ENCODE measurements at regions not wholly inside any gene's neighbourhood (a gene's known extent, or its start where the extent isn't known, plus 50 kb on each side); places are given as distances from the start of the nearest gene placed in this dataset.
A peak's percentile ranks its signal among the peaks of the same experiment; 100 is the strongest.
"Not testable (repeated sequence)": the region's sequence is repeated elsewhere in the genome, so short reads cannot be mapped to it uniquely, and the experiment has no call there.

DNA sequence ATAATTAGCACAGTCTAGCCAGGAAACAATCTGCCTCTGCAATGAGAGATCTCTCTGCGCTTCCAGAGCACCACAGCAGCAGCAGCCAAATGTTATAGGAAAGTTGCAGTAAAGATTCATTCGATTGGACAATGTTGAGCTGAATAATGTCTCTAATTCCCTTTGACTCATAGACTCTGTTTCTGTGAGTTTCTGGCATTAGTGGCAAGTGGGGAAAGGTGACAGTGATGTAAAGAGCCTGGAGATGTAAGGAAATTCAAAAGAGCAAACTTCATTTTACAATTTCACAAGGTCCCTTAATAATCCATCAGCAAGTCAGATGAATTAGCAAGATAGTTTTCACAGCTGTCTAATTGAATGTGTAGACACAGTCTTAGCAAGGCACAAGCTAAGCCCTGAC lies 184.4 kb downstream of the VEGFC start:
- Histone ChIP-seq H3K4me3 (ENCODE audit: low read length) (no peak overlapping the region), H3K27me3 (replicated peaks; ENCODE audit: control insufficient read depth, insufficient read depth, low read length) (no peaks in the 10 kb centered on the region), H3K4me1 (ENCODE audit: control insufficient read depth, insufficient read depth, low read length) (peaks cover 13% of the 10 kb centered on the region), H3K36me3 (ENCODE audit: control insufficient read depth, insufficient read depth, low read length, severe bottlenecking) (no peaks in the 10 kb centered on the region), H3K9ac (ENCODE audit: low read length) (no peak overlapping the region), H3K9me3 (ENCODE audit: control insufficient read depth, low read length) (no peaks in the 10 kb centered on the region)
- no peak for DNase-seq (ENCODE audit: low read depth)

DNA sequence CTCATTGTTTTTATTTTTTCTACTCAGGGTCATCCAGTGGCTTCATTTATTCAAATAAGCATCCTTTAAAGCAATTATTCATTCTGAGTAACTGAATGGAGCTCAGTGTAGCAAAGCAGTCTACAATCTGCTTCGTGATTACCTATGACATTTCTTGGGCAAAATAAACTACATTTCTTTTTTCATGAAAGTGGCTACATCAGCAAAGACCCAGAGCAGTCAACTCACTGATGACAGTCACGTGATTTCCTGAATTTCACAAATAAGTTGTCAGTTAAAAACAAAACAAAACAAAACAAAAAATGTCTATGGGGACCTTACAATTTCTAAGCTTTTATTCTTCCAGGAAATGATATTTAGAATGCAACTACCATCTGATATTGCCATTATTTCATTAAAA lies 182.1 kb downstream of the VEGFC start:
- DNase-seq (ENCODE audit: low read depth): no peak
- Histone ChIP-seq H3K36me3 (ENCODE audit: control insufficient read depth, insufficient read depth, low read length, severe bottlenecking) (no peaks in the 10 kb centered on the region), H3K4me1 (ENCODE audit: control insufficient read depth, insufficient read depth, low read length) (peaks cover 13% of the 10 kb centered on the region), H3K9me3 (ENCODE audit: control insufficient read depth, low read length) (no peaks in the 10 kb centered on the region), H3K9ac (ENCODE audit: low read length) (no peak overlapping the region), H3K4me3 (ENCODE audit: low read length) (no peak overlapping the region), H3K27me3 (replicated peaks; ENCODE audit: control insufficient read depth, insufficient read depth, low read length) (no peaks in the 10 kb centered on the region)

DNA sequence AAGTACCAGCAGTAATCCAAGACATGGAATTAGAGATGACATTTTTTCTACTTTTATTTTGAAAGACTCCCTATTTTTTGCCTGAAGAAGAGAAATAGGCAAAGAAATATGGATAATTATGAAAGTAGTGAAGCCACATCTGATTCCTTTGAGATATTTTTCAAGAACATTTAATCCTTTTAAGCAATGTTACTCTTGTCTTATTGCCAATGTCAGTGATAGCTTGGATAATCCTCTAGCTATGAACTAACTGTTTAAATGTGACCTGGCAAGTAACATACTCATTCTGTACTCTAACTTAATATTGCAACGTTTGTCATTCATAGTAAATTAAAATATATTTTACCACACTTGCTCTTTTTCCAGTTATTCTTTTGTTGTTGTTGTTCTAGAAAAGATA lies 181.3 kb downstream of the VEGFC start:
- no peak overlapping the region for H3K4me3 ChIP-seq (ENCODE audit: low read length)

DNA sequence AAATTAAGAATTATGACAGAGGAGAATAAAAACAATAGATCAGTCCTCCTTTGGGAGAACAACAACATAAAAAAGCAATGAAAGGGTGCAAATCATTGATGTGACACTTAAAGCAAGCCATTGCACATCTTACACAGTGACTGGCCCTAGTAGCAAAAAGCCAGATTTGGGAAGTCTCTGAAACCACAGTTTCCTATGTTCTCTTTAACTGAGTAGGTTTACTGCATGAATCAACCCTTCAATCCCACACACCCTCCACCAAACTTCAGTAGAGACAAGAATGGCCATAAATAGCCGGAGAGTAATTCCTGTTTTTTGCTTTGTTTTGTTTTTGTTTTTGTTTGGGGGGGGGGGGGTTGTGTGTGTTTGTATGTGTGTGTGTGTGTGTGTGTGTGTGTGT lies 180.8 kb downstream of the VEGFC start:
- Histone ChIP-seq H3K4me3 (ENCODE audit: low read length) (no peak overlapping the region), H3K9ac (ENCODE audit: low read length) (no peak overlapping the region), H3K9me3 (ENCODE audit: control insufficient read depth, low read length) (no peaks in the 10 kb centered on the region), H3K4me1 (ENCODE audit: control insufficient read depth, insufficient read depth, low read length) (peaks cover 22% of the 10 kb centered on the region), H3K27me3 (replicated peaks; ENCODE audit: control insufficient read depth, insufficient read depth, low read length) (no peaks in the 10 kb centered on the region), H3K36me3 (ENCODE audit: control insufficient read depth, insufficient read depth, low read length, severe bottlenecking) (no peaks in the 10 kb centered on the region)
- no peak for DNase-seq (ENCODE audit: low read depth)

More for the DNA sequence above, 181.3 kb downstream of the VEGFC start:
- no peaks in the 10 kb centered on the region for H3K9me3 ChIP-seq (ENCODE audit: control insufficient read depth, low read length)
- peak; percentile 70 for DNase-seq (ENCODE audit: low read depth)
- H3K9ac ChIP-seq (ENCODE audit: low read length): no peak overlapping the region
- peaks cover 18% of the 10 kb centered on the region for H3K4me1 ChIP-seq (ENCODE audit: control insufficient read depth, insufficient read depth, low read length)
- no peaks in the 10 kb centered on the region for H3K27me3 ChIP-seq (replicated peaks; ENCODE audit: control insufficient read depth, insufficient read depth, low read length)
- H3K36me3 ChIP-seq (ENCODE audit: control insufficient read depth, insufficient read depth, low read length, severe bottlenecking): no peaks in the 10 kb centered on the region

DNA sequence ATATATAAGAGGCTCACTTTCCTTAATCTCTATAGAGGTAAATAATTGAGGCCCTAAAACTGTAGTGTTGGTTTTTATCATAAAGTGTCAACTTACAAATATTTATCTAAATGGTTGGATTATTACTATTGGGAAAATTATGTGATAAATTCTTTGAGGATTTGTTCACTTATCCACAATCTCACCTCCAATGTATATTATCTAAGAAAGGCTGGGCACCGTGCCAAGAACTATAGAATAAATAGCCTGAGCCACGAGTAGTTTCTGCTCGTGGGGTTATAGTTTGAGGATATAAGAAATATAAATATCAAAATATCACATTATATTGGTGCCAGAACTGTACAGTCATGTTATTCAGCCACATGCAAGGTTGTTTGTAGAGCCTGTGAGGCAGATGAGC lies 177.9 kb downstream of the VEGFC start:
- DNase-seq (ENCODE audit: low read depth): no peak
- no peak overlapping the region for H3K9ac ChIP-seq (ENCODE audit: low read length)
- H3K27me3 ChIP-seq (replicated peaks; ENCODE audit: control insufficient read depth, insufficient read depth, low read length): no peaks in the 10 kb centered on the region
- H3K4me1 ChIP-seq (ENCODE audit: control insufficient read depth, insufficient read depth, low read length): peaks cover 22% of the 10 kb centered on the region
- no peak overlapping the region for H3K4me3 ChIP-seq (ENCODE audit: low read length)
- H3K9me3 ChIP-seq (ENCODE audit: control insufficient read depth, low read length): no peaks in the 10 kb centered on the region
- H3K36me3 ChIP-seq (ENCODE audit: control insufficient read depth, insufficient read depth, low read length, severe bottlenecking): no peaks in the 10 kb centered on the region

DNA sequence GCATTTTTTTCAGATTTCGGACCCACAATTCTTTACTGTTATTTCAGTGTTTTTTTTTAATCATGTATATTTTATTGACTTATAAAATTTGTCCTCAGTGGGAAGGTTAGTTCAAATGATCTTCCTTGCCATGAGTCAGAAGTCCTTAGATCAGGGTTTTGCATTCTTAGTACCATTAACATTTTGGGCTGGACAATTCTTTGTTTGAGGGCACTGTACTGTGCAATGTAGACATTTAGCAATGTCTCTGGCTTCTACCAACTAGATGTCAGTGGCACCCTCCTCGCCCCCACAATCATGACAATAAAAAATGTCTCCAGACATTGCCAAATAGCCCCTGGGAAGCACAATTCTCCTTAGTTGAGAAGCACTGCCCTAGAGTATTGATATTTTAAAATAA lies 176.6 kb downstream of the VEGFC start:
- Histone ChIP-seq H3K36me3 (ENCODE audit: control insufficient read depth, insufficient read depth, low read length, severe bottlenecking) (no peaks in the 10 kb centered on the region), H3K4me3 (ENCODE audit: low read length) (no peak overlapping the region), H3K9ac (ENCODE audit: low read length) (no peak overlapping the region), H3K27me3 (replicated peaks; ENCODE audit: control insufficient read depth, insufficient read depth, low read length) (no peaks in the 10 kb centered on the region), H3K4me1 (ENCODE audit: control insufficient read depth, insufficient read depth, low read length) (peaks cover 17% of the 10 kb centered on the region), H3K9me3 (ENCODE audit: control insufficient read depth, low read length) (no peaks in the 10 kb centered on the region)
- DNase-seq (ENCODE audit: low read depth): no peak

DNA sequence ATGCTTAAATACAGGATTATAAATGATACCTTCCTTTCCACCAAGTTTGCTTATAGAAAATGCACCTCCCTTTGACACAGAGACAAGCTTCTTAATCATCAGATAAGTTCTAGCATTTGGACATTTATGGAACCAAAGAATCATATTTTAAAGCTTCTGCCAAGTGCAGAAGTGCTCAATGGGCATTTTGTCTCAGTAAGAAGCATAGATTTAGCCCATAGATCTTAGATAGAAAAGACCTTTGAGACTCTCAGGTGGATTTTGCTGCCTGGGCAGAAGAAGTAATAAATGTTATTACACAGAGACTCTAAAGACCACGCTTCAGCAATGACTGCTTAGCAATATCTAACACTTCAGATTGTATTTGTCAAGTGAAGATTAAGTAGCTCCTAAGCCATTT lies 174.6 kb downstream of the VEGFC start:
- Histone ChIP-seq H3K4me3 (ENCODE audit: low read length) (no peak overlapping the region), H3K4me1 (ENCODE audit: control insufficient read depth, insufficient read depth, low read length) (peaks cover 18% of the 10 kb centered on the region)

DNA sequence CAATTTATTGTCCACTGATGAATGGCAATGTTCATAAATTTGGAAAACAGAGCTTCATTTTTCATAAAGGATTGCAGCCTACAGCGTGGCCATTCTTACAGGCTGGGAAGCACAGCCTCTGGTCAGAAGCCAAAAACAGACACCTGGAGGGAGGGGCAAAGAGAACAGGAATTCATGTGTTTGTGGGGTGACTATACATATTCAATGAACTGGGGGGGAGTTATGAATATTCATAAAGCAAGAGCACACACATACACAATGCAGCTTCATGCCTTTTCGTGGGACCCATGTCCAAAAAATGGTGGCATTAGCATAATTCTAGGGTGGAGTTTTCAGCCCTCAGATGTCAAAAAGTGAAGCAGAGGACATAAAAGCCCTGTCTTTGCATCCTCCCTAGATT lies 173.3 kb downstream of the VEGFC start:
- Histone ChIP-seq H3K4me1 (ENCODE audit: control insufficient read depth, insufficient read depth, low read length) (peaks cover 18% of the 10 kb centered on the region), H3K36me3 (ENCODE audit: control insufficient read depth, insufficient read depth, low read length, severe bottlenecking) (no peaks in the 10 kb centered on the region), H3K9me3 (ENCODE audit: control insufficient read depth, low read length) (no peaks in the 10 kb centered on the region), H3K9ac (ENCODE audit: low read length) (no peak overlapping the region), H3K27me3 (replicated peaks; ENCODE audit: control insufficient read depth, insufficient read depth, low read length) (no peaks in the 10 kb centered on the region), H3K4me3 (ENCODE audit: low read length) (no peak overlapping the region)
- no peak for DNase-seq (ENCODE audit: low read depth)

More for the DNA sequence above, 174.6 kb downstream of the VEGFC start:
- H3K27me3 ChIP-seq (replicated peaks; ENCODE audit: control insufficient read depth, insufficient read depth, low read length): no peaks in the 10 kb centered on the region
- no peaks in the 10 kb centered on the region for H3K9me3 ChIP-seq (ENCODE audit: control insufficient read depth, low read length)
- no peaks in the 10 kb centered on the region for H3K36me3 ChIP-seq (ENCODE audit: control insufficient read depth, insufficient read depth, low read length, severe bottlenecking)
- no peak for DNase-seq (ENCODE audit: low read depth)
- no peak overlapping the region for H3K9ac ChIP-seq (ENCODE audit: low read length)

DNA sequence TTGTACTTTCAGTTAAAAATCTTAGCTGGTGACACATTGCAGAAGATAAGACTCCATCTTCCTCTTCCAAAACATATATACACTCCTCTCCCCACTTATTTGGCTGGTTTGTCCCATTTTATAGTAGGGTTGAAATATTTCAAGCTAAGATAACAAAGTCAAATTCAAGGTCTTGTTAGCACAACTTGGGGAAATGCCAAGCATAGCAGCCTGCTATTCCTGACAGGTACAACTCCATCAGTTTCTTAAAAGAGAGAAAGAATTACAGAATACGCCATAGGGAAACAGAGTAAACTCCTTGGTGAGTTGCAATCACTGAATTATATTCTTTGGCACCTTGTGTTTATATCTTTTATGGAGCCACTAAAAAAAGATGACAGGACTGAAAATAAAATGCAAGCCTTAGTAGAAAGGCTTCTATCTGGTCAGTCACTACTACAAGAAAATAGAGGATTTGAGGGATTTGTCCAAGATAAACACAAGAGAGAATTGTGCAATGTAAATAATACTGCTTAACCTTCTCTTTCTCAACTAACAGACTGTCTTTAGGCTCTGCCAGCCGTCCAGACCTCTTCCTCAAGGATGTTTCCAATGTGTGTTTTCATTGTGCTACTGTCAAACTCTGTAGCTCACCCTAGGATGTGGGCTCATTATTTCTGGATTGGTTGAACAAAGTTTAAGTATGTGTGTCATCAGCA lies 170.3 kb downstream of the VEGFC start:
- Histone ChIP-seq H3K27me3 (replicated peaks; ENCODE audit: control insufficient read depth, insufficient read depth, low read length) (peaks cover 6% of the 10 kb centered on the region), H3K4me1 (ENCODE audit: control insufficient read depth, insufficient read depth, low read length) (peaks cover 10% of the 10 kb centered on the region), H3K9me3 (ENCODE audit: control insufficient read depth, low read length) (no peaks in the 10 kb centered on the region), H3K4me3 (ENCODE audit: low read length) (no peak overlapping the region), H3K9ac (ENCODE audit: low read length) (no peak overlapping the region), H3K36me3 (ENCODE audit: control insufficient read depth, insufficient read depth, low read length, severe bottlenecking) (no peaks in the 10 kb centered on the region)
- DNase-seq (ENCODE audit: low read depth): peak; percentile 87

DNA sequence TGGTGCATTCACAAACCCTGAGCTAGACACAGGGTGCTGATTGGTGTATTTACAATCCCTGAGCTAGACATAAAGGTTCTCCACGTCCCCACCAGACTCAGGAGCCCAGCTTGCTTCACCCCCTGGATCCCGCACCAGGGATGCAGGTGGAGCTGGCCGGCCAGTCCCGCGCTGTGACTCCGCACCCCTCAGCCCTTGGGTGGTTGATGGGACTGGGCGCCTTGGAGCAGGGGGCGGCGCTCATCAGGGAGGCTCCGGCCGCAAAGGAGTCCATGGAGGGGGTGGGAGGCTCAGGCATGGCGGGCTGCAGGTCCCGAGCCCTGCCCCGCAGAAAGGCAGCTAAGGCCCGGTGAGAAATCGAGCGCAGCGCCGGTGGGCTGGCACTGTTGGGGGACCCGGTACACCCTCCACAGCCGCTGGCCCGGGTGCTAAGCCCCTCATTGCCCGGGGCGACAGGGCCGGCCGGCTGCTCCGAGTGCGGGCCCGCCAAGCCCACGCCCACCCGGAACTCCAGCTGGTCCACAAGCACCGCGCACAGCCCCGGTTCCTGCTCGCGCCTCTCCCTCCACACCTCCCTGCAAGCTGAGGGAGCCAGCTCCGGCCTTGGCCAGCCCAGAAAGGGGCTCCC lies 167.6 kb downstream of the VEGFC start:
- not testable (repeated sequence) for DNase-seq (ENCODE audit: low read depth); H3K36me3 ChIP-seq (ENCODE audit: control insufficient read depth, insufficient read depth, low read length, severe bottlenecking); H3K9me3 ChIP-seq (ENCODE audit: control insufficient read depth, low read length); H3K9ac ChIP-seq (ENCODE audit: low read length); H3K4me1 ChIP-seq (ENCODE audit: control insufficient read depth, insufficient read depth, low read length); H3K27me3 ChIP-seq (replicated peaks; ENCODE audit: control insufficient read depth, insufficient read depth, low read length); H3K4me3 ChIP-seq (ENCODE audit: low read length)

DNA sequence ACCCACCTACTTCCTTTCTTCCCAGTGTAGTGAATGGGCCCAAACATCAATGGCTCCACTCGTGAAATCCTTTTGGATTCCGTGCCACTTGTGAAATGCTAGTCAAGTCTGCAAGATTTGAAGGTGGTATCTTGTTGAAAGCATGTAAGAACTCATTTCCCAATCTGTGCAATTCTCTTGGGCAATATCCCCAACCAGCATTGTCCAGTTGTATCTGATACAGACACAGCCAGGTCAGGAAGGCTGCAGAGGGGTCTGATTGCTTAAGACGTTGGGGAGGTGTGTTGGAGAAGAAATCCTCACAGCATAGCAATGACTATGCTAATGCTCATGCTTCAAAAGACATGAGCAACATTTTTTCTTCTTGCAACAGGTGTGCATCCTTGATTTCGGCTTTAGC lies 164.8 kb downstream of the VEGFC start:
- Histone ChIP-seq H3K36me3 (ENCODE audit: control insufficient read depth, insufficient read depth, low read length, severe bottlenecking) (no peaks in the 10 kb centered on the region), H3K4me3 (ENCODE audit: low read length) (no peak overlapping the region), H3K9ac (ENCODE audit: low read length) (no peak overlapping the region), H3K4me1 (ENCODE audit: control insufficient read depth, insufficient read depth, low read length) (peaks cover 2% of the 10 kb centered on the region), H3K27me3 (replicated peaks; ENCODE audit: control insufficient read depth, insufficient read depth, low read length) (peaks cover 6% of the 10 kb centered on the region), H3K9me3 (ENCODE audit: control insufficient read depth, low read length) (no peaks in the 10 kb centered on the region)
- no peak for DNase-seq (ENCODE audit: low read depth)

DNA sequence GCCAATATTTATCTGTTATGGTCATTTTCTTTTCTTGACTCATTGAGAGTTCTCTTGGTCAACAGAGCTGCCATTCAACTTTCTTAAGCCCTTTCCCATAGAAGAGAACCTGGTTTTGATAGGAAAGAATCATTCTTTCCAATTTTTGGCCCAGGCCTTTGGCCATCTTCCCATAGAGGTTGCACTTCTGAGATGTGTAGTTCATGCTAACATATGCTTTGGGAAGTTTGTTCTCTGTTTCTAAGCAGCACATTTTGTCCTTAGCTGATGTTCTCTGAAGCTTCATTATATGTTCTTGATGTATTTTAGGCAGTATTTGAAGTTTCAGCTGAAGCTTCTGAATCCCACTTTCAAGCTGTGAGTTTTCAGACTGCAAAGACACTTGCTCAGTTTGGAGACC lies 161.1 kb downstream of the VEGFC start:
- H3K9ac ChIP-seq (ENCODE audit: low read length): no peak overlapping the region
- no peak overlapping the region for H3K4me3 ChIP-seq (ENCODE audit: low read length)
- peak; percentile 51 for DNase-seq (ENCODE audit: low read depth)
- H3K9me3 ChIP-seq (ENCODE audit: control insufficient read depth, low read length): no peaks in the 10 kb centered on the region
- peaks cover 6% of the 10 kb centered on the region for H3K27me3 ChIP-seq (replicated peaks; ENCODE audit: control insufficient read depth, insufficient read depth, low read length)
- no peaks in the 10 kb centered on the region for H3K36me3 ChIP-seq (ENCODE audit: control insufficient read depth, insufficient read depth, low read length, severe bottlenecking)
- H3K4me1 ChIP-seq (ENCODE audit: control insufficient read depth, insufficient read depth, low read length): peaks cover 8% of the 10 kb centered on the region

Data from adipocyte (in vitro differentiated cells).